Tibial artery (tissue), 4 donors: ENCODE measurements at regions not wholly inside any gene's neighbourhood (a gene's known extent, or its start where the extent isn't known, plus 50 kb on each side); places are given as distances from the start of the nearest gene placed in this dataset.
"Not testable (repeated sequence)": the region's sequence is repeated elsewhere in the genome, so short reads cannot be mapped to it uniquely, and the experiment has no call there.

Experiments used
- DNase-seq, 2 donors: peaks; one replicate each; pipeline ENCODE4 v3.0.0-alpha.2; 2019
- H3K27ac ChIP-seq, 2 donors: fragments of 200-600 bp; sonication (generic) in 1 of 2; 1 replicate in 1 of 2; 2 replicates in 1 of 2; pipeline ENCODE4 v1.5.1; 2018 to 2019; ENCODE audit warnings: mild to moderate bottlenecking in 1 of 2
- H3K27me3 ChIP-seq, 2 donors: fragments of 200-600 bp; sonication (generic) in 1 of 2; one replicate each; pipeline versions ENCODE4 v1.5.1 to v1.6.0; 2016 to 2019
- H3K36me3 ChIP-seq, 3 donors: fragments of 200-600 bp; sonication (generic) in 2 of 3; one replicate each; pipeline ENCODE4 v1.5.1; 2016 to 2019; ENCODE audit warnings: mild to moderate bottlenecking in 2 of 3
- H3K4me1 ChIP-seq, 4 donors: fragments of 200-600 bp; sonication (generic) in 2 of 4; 1 replicate in 3 of 4; 2 replicates in 1 of 4; pipeline ENCODE4 v1.5.1; 2016 to 2019
- H3K4me3 ChIP-seq, 2 donors: fragments of 200-600 bp; sonication (generic) in 1 of 2; 1 replicate in 1 of 2; 2 replicates in 1 of 2; pipeline ENCODE4 v1.5.1; 2018 to 2019; ENCODE audit warnings: mild to moderate bottlenecking in 2 of 2
- H3K9me3 ChIP-seq, 3 donors: fragments of 200-600 bp; sonication (generic) in 1 of 3; one replicate each; pipeline ENCODE4 v1.5.1; 2016 to 2019
- intact Hi-C: fragments of 100-400 bp; cut with DNase I; formaldehyde crosslinking; loops from one replicate; pipeline ENCODE4 v1.15.0; 2023; ENCODE audit warnings: low total_unique reads
- TF ChIP-seq, protein P1 (sequence below), 2 experiments: fragments of 200-600 bp in 1 of 2; fragments of 450-650 bp in 1 of 2; IDR thresholded peaks; one replicate each; pipeline ENCODE4 v1.5.1; 2017 to 2019; ENCODE audit warnings: antibody characterized with exemption in 2 of 2, mild to moderate bottlenecking in 1 of 2, moderate library complexity in 1 of 2

DNA sequence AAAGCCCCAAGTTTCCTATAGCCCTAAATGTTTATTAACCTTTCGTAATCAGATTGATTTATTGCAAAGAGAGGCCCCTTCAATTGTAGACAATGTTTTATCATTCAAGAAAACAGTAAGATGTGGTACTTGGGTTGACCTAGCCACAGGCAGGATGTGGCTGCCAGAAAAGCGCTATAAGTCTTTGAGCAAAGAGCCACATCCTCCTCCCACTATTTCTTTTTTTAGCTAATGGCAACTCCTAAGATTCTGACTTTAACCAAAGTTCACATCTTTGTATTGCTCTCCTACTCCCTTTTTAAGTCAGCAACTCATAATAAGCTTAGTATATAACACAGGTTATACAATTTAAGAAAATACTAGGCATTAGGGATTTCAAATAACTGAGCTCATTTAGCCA is 70.7 kb upstream of the PPP3CA start:
- TF ChIP-seq, protein P1, sequence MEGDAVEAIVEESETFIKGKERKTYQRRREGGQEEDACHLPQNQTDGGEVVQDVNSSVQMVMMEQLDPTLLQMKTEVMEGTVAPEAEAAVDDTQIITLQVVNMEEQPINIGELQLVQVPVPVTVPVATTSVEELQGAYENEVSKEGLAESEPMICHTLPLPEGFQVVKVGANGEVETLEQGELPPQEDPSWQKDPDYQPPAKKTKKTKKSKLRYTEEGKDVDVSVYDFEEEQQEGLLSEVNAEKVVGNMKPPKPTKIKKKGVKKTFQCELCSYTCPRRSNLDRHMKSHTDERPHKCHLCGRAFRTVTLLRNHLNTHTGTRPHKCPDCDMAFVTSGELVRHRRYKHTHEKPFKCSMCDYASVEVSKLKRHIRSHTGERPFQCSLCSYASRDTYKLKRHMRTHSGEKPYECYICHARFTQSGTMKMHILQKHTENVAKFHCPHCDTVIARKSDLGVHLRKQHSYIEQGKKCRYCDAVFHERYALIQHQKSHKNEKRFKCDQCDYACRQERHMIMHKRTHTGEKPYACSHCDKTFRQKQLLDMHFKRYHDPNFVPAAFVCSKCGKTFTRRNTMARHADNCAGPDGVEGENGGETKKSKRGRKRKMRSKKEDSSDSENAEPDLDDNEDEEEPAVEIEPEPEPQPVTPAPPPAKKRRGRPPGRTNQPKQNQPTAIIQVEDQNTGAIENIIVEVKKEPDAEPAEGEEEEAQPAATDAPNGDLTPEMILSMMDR (IDR thresholded peaks at IDR 0.05): no peak
- Histone ChIP-seq H3K4me3 (no peak overlapping the region), H3K36me3 (no peaks in the 10 kb centered on the region), H3K9me3 (no peaks in the 10 kb centered on the region), H3K27ac (no peak overlapping the region), H3K27me3 (no peaks in the 10 kb centered on the region), H3K4me1 (no peaks in the 10 kb centered on the region)
- no peak for DNase-seq
- intact Hi-C loops: no loop called here

DNA sequence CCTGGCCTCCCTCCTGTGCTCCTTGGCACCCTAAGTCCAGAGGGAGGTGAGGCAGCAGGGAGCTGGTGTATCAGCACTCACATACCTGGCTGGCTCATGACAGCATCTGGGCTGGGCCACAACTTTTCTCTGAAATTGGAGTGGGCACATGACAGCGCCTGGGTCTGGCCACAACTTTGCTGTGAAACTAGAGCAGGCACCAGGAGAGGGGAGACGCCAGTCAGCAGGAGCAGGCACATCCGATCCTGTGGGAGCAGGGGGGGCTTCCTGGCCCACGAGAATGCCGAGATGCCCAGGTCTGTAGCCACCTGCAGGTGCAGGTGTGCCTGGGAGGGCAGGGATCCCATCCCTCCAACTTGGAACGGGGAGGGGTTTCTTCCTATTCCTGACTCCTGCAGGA is 69.7 kb upstream of the PPP3CA start:
- no peaks in the 10 kb centered on the region for H3K4me1 ChIP-seq
- TF ChIP-seq, protein P1 (IDR thresholded peaks at IDR 0.05): no peak
- no peaks in the 10 kb centered on the region for H3K9me3 ChIP-seq
- no peaks in the 10 kb centered on the region for H3K27me3 ChIP-seq
- DNase-seq: no peak
- H3K36me3 ChIP-seq: no peaks in the 10 kb centered on the region
- no peak overlapping the region for H3K4me3 ChIP-seq
- H3K27ac ChIP-seq: no peak overlapping the region
- intact Hi-C loops: no loop called here

DNA sequence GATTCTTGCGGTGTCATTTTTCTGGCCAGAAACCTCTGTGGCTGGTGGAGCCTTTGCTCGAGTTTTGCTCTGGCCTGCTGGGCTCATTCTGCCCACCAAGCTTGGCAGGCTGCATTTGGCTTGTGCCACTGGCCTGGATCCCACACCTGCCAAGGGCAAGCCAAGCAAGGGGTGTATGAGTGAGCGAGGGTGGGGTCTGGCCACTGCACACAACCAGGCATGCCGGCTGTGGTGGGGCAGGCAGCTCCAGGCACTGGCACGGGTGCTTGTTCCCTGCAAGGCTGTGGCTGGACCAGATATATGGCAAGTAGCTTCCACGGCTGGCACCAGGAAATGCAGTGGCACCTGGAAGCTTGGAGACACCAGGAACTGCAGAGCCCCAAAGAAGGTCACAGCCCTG is 68.6 kb upstream of the PPP3CA start:
- H3K9me3 ChIP-seq: no peaks in the 10 kb centered on the region
- DNase-seq: no peak
- no peak overlapping the region for H3K27ac ChIP-seq
- TF ChIP-seq, protein P1 (IDR thresholded peaks at IDR 0.05): no peak
- H3K4me1 ChIP-seq: no peaks in the 10 kb centered on the region
- intact Hi-C loops: no loop called here
- H3K27me3 ChIP-seq: no peaks in the 10 kb centered on the region
- H3K36me3 ChIP-seq: no peaks in the 10 kb centered on the region
- no peak overlapping the region for H3K4me3 ChIP-seq

DNA sequence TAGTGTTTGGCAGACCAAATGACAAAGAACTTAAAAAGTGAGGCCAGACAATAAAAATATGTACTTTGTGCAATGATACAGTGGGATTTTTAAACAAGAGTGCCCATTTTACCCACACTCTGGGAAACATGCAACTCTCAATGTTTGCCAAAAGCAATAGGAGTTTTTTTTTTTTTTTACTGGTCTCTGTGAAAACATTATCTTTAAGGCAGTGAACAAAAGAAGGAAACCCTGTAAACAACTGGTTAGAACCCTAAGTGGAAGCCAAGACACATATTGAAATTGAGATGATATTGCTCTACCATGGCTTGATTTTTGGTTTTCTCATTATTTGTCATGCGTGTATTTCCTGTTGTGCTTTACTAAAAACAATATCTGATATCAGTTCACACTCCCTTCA is 67.2 kb upstream of the PPP3CA start:
- no peak for DNase-seq

DNA sequence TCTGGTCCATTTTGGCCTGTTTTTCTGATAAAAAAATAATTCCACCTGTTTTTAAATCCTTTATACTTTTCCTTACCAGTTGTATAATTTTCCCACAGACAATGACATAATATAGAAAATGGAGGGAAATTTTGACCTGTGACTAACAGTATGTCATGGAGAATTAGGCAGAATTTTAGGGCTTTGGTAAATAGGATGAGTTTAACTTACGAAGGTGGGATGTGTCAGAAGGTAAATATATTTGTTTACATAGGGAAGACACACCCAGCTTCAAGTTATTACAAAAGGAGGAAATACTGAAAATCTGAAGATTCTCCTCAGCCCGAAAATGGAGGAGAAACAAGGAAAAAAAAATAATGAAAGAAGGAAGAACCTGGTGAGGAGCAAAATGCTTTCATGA is 64.6 kb upstream of the PPP3CA start:
- Histone ChIP-seq H3K4me1 (no peaks in the 10 kb centered on the region), H3K4me3 (no peak overlapping the region), H3K27ac (no peak overlapping the region), H3K36me3 (no peaks in the 10 kb centered on the region), H3K27me3 (no peaks in the 10 kb centered on the region), H3K9me3 (no peaks in the 10 kb centered on the region)
- intact Hi-C loops: no loop called here
- TF ChIP-seq, protein P1 (IDR thresholded peaks at IDR 0.05): no peak
- no peak for DNase-seq

More for the DNA sequence above, 67.2 kb upstream of the PPP3CA start:
- no peak overlapping the region for H3K4me3 ChIP-seq
- no peaks in the 10 kb centered on the region for H3K4me1 ChIP-seq
- TF ChIP-seq, protein P1 (IDR thresholded peaks at IDR 0.05): no peak
- no peaks in the 10 kb centered on the region for H3K9me3 ChIP-seq
- no peaks in the 10 kb centered on the region for H3K27me3 ChIP-seq
- no peaks in the 10 kb centered on the region for H3K36me3 ChIP-seq
- intact Hi-C loops: no loop called here
- no peak overlapping the region for H3K27ac ChIP-seq

DNA sequence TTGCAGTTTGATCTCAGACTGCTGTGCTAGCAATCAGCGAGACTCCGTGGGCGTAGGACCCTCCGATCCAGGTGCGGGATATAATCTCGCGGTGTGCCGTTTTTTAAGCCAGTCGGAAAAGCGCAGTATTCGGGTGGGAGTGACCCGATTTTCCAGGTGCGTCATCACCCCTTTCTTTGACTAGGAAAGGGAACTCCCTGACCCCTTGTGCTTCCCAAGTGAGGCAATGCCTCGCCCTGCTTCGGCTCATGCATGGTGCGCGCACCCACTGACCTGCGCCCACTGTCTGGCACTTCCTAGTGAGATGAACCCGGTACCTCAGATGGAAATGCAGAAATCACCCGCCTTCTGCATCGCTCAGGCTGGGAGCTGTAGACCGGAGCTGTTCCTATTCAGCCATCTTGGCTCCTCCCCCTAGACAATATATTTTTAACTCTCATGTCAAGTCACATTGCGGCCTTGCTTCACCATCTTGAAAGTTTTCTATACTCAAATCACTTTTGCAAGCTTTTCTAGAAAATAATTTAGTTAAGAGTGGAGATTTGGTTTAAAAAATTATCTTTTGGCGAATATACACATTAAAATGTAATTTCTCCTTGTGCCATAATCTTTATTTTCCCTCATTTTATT is 64.1 kb upstream of the PPP3CA start:
- H3K4me3 ChIP-seq, H3K36me3 ChIP-seq, H3K27me3 ChIP-seq, H3K9me3 ChIP-seq, DNase-seq, H3K27ac ChIP-seq, H3K4me1 ChIP-seq, intact Hi-C loops: not testable (repeated sequence)
